IPS-NIHi7 (cell line): ENCODE measurements at regions not wholly inside any gene's neighbourhood (a gene's known extent, or its start where the extent isn't known, plus 50 kb on each side); places are given as distances from the start of the nearest gene placed in this dataset.

Experiments
- DNase-seq: peaks from one replicate; pipeline ENCODE4 v3.0.0; 2012; ENCODE audit warnings: mixed read lengths; ENCODE audit errors: extremely low spot score

DNA sequence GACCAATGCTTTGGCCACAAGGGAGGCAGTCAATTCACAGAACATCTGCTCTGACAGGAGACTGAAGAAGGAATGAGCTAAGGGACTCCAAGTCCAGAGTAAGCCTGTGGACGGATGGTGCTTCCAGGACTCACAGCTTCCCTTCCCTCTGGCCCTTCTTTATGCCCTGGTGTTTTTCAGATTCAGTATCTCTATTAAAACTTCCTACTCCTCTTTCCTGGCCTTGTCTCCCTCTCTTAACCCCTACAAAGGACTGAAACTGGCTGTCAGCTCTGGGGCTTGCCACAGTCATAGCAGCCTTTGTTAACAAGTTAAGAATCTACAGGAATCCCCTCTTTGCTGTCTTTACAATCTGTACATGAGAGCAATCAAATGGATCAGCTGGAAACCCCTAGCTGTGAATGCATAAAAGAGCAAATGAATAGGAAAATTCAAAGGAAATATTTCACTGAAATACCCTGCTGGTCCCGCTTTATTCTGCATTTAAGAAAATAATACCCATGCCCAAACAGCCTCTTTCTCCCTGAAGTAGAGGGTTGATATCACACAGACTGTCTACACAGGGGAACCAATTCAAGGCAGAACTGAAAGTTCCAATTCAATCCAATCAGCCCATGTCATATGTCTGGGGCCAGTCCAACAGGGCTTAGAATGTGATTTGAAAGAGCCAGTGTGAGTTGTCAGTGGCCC, 192.3 kb downstream of the MZT1 start:
- no peak for DNase-seq

- DNase-seq: no peak
Measured at GRCh38 chr13:72530471-72530870, 197.0 kb downstream of the MZT1 start.

DNA sequence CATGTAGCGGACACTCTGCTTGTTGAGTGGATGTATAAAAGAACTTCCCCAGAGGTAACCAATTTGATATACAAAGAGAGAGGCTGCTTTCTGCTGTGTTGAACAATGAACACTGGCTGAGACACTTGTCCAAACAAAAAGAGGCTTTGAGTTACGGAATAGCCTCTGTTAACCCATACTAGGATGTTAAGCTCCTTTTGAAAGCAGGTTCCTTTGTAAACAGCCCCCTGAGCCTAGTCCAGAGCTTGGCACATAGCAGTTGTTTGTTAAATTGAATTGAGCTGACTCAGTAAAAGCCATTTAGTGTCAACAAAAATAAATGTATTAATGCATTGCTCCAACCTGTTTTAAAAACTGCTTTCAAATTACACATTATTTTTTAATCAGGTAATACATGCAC, 200.1 kb downstream of the MZT1 start:
- DNase-seq: no peak

- no peak for DNase-seq
Measured at GRCh38 chr13:72523593-72523992, 203.8 kb downstream of the MZT1 start.

DNA sequence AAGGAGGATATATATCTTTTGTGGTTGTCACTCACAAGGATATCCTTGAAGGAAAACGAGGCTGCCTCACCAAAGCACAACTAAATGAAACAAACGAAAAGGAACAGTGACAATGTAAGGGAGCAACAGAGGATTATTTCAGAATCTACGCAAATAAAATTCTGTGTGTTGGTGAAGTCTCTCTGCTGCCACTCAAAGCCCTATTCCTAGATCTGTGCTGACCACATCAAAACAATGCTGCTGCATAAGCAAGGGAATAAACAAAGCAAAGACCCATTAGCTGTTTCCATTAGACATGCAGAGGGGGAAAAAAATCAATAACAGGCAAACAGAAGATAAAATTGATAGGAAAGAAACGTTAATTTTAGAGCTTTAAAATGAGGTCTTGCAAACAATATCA, 204.4 kb downstream of the MZT1 start:
- DNase-seq: no peak

DNA sequence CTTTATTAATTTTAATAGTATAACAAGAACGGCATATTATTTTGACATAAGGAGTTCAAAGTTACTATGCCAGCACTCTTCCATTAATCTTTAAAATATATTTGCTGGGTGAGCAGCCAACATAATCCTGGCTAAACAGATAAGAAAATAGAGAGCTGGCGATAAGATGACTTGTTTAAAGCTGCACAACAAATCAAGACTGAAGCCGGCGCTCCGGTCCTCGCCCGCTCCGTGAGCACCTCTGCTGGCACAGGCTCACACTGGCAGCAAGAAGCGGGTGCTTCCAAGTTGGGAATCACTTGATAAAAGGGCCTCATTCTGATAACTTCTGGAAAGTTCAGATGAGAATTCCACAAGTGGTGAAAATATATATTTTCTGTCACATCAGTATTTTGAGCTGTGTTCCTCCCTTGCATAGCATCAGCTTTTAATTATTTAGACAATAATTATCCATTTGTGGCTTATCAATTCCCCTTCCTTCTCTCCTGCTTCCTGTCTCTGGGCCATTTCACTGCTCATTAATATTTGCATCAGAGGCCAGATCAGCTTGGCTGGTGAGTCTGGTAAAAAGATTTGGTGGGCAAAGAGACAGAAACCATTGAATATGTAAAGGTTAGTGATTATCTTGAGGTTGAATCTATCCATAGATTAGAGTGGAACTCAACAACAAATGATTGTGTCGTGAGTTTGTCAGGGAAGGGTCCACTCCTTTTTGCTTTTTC, 205.3 kb downstream of the MZT1 start:
- DNase-seq: no peak

DNA sequence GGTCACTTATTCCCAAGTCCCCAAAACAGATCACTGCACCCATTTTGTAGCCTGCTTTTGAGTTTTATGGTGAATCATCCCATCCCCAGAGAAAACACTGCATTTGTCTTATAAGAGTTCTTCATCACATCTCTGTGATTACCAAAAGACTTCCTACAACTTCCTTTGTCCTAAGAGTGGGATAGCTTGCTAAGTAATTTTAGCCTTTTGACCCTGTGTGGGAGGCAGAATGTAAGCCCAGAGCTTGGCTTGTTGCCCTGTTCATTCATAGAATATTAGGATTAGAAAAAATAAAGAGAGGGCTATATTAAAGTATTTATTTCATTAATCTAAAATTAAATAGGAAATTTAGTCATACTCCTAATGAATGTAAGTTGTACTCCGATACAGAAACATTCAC, 213.3 kb downstream of the MZT1 start:
- no peak for DNase-seq

DNA sequence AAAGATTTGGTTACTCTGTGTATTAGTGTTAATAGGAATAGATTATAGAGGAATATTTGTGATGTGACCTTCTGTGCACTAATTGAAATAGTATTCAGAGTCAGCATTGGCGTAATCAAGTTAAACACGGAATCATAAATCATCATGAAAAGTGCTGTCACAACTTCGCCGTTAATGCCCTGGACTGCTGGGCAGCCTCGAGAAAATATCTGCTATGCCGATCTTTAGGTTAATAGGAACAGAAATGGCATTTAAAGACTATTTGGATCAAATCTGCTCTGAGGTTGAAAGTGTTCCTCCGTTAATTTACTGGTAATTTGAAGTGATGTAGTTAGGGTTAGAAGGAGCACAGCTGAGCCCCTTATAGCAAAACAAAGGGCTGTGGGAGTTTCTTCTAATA, 219.0 kb downstream of the MZT1 start:
- no peak for DNase-seq

GRCh38 chr13:72507416-72508199, 219.8 kb downstream of the MZT1 start:
- DNase-seq: no peak

DNA sequence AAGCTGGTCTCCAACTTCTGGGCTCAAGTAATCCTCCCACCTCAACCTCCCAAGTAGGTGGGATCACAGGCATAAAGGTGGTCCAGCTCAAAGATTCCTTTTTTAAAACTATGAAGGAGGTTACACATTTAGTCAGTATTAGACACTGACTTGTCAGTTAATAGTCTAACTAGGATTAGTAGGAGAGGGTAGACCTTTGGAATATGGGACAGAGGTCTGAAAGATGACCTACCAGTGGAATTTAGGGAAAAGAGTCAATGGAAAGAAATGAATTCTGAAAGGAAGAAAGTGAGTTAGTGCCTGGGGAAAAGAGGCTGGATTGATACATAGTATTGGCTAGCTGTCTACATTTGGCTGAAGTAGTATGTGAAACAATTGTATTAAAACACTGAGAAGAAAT, 220.7 kb downstream of the MZT1 start:
- no peak for DNase-seq

DNA sequence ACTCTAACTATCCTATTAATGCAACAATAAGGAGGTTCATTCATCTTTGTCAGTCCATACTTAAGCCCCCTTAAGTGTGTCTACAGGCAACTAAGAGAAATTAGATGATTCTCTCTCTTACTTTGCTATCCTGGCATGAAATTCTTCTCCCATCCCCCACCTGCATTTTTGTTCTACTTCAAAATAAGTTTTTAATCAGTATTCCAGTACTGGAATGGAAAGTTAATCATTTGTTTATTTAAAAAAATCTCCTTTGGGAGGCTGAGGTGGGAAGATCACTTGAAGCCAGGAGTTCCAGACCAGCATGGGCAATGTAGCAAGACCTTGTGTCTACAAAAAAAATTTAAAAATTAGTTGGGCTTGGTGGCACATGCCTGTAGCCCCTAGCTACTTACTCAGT, 222.1 kb downstream of the MZT1 start:
- DNase-seq: no peak

DNA sequence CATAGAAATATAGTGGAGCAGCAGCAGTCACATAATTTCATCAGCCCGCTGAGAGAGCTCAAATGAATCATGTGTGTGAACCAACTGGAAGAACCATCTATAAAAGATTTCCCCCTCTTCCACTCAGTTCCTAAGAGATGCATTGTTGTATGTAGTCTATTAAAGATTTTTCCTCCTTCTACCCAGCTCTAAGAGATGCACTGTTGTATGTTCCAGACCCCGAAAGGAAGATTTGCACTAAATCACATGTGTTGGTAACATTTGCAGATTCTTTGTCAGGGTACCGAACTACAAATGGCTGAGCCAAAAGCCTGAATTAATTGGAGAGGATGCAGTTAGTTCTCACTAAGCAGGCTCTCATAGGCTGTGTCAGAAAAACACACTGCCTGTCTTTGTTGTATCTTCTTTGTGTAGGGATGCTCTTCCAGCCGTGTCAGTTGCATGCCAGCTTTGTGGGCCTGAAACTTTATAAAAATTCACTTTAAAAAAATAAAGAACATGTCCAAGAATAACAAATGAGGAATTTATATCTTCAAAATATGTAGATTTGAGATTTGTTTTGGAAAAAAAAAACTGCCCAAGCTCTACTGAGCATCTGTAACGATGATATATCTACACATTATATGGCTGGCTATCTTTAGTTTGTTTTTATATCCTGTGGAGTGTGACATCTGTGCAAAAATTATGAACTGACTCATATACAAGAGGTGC, 223.1 kb downstream of the MZT1 start:
- DNase-seq: no peak

DNA sequence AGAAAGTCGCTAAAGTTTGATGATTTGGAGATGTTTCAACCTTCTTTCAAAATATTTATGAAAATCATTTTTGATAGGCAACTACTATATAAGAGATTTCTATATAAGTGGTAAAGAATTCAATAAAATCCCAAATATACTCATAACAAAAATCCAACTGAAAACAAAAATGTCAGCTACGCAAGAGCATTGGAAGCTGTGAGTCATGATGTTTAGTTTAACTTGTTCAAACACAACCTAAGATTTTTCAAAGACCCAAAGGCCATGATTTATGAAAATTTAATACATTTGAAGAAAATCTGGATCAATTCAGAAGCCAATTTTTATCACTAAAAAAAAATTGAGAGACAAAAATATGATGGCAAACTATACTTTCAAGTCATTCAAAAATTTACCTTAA, 226.6 kb downstream of the MZT1 start:
- DNase-seq: no peak

DNA sequence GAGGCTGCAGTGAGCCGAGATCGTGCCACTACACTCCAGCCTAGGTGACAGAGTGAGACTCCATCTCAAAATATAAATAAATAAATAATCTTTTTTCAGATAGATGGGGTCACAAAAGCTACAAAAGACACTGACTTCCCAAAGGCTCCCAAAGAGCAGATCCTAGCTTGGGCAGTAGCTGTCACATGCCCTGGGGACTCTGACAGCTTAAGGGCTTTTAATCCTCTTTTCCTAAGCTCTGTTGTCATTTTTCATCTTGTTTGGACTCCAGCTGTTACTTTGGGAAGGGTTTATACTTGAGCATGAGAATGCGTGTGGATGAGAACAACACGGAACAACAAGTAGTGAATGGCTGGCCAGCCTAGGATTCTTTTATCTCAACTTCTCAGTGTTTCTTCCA, 231.7 kb downstream of the MZT1 start:
- no peak for DNase-seq

DNA sequence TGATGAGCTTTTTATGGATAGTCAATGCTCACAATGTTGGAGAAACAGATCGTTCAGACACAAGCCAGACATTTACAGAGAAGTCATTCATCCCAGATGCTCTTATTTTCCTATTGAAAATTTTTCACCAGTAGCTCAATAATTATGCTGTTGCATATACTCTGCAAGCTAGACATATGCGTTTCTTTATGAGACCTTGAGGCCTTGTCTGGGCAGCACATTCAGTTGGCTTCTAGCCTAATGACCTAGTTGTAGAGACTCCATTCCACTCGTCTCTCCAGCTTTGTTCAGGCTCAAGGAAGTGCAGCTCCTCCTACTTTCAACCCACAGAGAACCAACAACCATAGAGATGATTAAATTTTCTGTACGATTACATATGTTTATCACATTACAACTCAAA, 237.7 kb downstream of the MZT1 start:
- DNase-seq: no peak

GRCh38 chr13:72473321-72473720, 254.1 kb downstream of the MZT1 start:
- no peak for DNase-seq

DNA sequence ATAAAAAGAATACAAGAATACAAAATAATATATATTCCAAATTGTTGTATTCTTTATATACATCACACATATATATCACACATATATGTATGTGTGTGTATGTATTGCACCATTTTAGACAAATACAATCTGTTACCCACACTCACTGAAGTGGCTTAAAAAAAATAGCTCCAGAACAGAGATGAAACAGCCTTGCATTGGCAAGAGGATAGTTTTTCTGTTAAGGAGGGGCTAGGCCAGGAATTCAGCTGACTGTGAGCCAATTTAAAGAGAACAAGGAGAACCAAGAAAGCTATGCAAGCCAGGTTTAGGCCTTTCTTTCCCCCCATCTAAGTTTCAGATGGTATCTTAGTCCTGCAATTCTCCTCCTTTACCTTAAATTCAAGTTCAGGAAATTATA, 257.5 kb downstream of the MZT1 start:
- DNase-seq: no peak

GRCh38 chr13:72463561-72463960, 263.9 kb downstream of the MZT1 start:
- DNase-seq: no peak

DNA sequence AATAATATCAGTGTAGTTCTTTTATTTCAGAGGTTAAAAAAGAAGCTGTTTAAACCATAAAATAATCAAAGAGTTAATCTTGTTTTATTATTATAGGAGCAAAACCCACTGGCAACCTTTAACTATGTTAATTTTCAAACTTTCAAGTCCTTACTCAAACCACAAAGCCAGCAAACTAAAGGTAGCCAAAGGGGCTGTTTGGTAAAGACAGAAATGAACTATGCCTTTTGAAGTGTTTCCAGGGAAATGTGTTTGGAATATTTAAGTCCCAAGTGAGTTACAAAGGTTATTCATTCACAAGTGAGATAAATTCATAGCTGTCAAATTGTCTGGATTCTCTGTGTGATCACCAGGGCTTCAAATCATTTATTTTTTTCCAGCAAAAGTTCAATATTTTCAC, 264.7 kb downstream of the MZT1 start:
- DNase-seq: no peak

DNA sequence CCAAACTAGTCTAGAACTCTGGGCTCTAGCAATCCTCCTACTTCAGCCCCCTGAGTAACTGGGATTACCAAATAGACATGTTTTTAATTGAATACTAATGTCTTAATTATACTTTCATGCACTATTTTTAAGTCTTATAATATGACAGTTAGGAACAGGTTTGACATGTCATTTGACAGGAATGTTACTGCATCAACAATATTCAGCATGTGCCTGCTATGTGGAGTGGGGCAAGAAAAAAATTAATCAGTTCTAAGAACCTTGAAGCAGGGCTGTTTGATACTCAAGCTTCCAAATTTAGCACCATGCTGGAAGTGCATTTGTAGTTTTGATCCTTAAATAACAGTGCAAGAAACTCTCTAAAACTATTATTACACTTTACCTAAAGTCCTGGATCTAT, 265.3 kb downstream of the MZT1 start:
- no peak for DNase-seq

- peak; percentile 17 for DNase-seq
Measured at GRCh38 chr13:72458701-72459100, 268.7 kb downstream of the MZT1 start.

GRCh38 chr13:72457151-72457550, 270.3 kb downstream of the MZT1 start:
- DNase-seq: no peak
